GM21423 (cell line): ENCODE measurements at regions not wholly inside any gene's neighbourhood (a gene's known extent, or its start where the extent isn't known, plus 50 kb on each side); places are given as distances from the start of the nearest gene placed in this dataset.

Experiments used
- ATAC-seq: cut with Tn5 transposase; IDR thresholded peaks from one replicate; pipeline ENCODE4 v1.9.1; 2021; ENCODE audit warnings: mild to moderate bottlenecking, moderate library complexity; ENCODE audit not compliant: unreplicated experiment

- ATAC-seq, result no peak
Observed at GRCh38 chr7:46237466-46237865, 316.4 kb upstream of the IGFBP3 start.

DNA sequence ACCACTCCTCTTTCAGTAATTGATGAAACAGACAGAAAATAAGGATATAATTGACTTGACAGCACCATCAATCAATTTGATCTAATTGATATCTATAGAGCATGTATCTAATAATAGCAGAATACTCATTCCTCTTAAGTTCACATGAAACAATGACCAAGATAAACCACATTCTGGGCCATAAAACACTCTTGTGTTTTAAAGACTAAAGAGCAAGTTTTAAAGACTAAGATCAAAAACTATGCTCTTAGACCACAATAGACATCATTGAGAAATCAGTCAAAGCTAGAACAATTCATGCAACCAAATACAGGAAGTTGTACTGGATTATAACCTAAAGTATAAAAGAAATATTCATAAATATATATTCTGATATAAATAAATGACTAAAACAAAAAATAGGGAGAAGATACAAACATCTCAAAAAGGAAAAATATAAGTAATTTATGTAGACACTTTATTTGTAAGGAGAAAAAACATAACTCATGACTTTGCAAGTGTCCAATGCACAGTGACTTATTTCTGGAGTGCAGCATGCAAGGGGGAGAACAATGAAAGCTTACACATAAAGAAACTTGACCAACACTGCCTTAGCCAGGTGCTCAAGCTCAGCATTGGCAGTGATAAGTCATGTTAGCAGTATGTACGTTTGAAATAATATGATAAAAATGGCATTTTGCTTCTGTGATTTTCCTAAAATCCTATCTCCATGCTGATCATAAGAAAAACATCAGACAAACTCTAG lies 312.7 kb upstream of the IGFBP3 start:
- no peak for ATAC-seq

GRCh38 chr7:46230990-46231305 lies 309.9 kb upstream of the IGFBP3 start:
- no peak for ATAC-seq

DNA sequence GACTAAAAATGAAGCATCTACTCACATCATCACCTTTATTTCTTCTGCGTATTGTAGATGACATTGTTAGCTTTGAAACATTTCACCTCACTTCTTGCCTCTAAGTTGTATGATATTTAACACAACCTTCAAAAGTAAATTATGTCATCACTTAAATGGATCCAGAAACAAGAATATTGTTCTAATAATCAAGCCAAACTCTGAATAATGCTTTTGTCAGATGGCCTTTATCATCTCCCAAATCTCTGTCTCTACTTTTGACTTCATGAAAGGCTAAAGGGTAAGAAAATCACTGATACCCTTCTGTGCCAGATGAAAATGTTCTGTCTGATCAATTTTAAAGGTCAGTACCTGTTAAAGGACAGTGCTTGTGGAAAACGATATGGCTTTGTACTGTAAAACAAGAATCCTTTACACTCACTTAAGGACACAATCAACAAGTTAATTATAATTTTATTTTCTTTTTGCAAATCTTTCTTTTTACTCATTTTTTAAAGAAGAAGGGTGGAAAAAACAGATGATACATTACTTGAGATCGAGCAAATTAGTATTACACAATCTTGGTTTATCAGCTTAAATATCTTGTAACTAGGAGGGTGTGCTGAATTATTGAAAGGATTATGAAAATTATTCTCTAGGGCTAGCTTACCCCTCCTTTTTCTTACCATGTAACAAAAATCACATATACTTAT lies 309.4 kb upstream of the IGFBP3 start:
- no peak for ATAC-seq

- no peak for ATAC-seq
Observed at GRCh38 chr7:46229409-46229808, 308.3 kb upstream of the IGFBP3 start.

GRCh38 chr7:46226860-46227259 lies 305.8 kb upstream of the IGFBP3 start:
- no peak for ATAC-seq

GRCh38 chr7:46224363-46224762 lies 303.3 kb upstream of the IGFBP3 start:
- ATAC-seq, result no peak

DNA sequence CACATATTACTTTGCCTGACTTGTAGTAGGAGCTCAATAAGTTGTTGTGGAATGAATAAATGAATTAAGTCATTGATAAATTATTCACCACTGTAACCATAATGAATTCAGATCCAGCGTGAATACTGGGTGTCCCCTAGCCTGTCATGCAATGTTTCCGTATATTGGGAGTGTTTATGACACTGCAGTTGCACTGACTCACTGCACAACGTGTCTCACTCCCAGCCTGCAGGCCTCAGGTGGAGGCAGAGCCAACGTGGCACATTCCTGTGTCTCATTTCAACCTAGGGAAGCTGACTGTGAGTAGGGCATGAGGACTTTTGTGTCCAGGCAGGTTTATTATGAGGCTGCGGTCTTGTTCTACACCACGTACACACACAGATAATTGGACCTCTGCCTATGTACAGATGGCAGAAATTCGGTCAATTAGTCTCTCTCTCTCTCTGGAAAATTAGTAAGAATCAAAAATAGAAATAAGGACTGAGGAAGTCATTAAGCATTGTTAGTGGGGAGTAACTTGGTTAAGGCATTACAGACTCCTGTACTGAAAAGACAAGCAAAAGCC lies 299.1 kb upstream of the IGFBP3 start:
- no peak for ATAC-seq

- no peak for ATAC-seq
Observed at GRCh38 chr7:46218461-46219200, 297.6 kb upstream of the IGFBP3 start.

DNA sequence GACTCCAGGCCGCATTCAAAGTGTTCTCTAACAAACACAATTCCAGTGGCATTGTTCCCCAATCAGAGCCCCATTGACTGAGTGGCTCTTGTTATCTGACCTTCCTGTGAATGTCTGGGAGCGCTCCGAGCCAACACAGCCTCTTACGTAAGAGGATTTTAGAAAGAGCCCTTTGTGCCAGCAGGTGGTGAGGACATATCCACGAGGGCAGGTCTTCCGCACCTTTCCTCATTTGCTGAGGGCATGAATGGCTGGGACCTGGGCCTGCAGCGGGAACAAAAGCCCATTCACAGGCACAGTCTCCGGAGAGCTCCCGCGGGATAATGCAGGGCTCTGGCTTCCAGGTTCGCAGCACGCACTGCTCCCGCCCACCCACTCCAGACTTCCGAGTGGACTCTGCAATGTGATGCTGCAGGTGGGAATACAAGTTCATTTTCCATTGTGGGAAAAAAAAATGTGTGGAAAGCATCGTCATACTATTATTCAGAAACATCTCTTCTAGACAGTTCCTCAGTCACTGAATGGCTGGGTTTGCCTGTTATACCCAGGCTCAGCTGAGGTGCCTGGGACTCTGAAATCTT lies 295.0 kb upstream of the IGFBP3 start:
- ATAC-seq, result no peak

DNA sequence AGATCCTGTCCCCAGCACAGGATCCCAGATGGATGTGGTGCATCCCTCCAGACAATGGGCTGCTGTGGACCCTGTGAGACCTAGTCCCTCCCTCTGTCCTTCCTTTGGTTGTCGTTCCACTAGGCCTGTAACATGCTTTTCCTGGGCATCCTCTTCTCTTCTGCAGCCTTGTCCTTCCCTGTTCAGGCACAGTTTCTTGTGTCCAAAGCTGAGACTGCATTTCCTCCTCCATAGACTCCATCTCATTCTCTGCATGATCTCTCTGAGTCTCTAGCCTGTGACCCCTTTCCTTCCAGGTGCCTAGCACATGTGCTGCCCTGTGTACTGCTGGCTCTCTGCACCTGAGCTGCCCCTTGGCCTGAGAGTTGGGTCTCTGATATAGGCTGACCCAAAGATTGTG lies 293.5 kb upstream of the IGFBP3 start:
- ATAC-seq, result no peak

- ATAC-seq, result no peak
Observed at GRCh38 chr7:46213154-46213537, 292.1 kb upstream of the IGFBP3 start.

- ATAC-seq, result no peak
Observed at GRCh38 chr7:46212425-46213153, 291.5 kb upstream of the IGFBP3 start.

DNA sequence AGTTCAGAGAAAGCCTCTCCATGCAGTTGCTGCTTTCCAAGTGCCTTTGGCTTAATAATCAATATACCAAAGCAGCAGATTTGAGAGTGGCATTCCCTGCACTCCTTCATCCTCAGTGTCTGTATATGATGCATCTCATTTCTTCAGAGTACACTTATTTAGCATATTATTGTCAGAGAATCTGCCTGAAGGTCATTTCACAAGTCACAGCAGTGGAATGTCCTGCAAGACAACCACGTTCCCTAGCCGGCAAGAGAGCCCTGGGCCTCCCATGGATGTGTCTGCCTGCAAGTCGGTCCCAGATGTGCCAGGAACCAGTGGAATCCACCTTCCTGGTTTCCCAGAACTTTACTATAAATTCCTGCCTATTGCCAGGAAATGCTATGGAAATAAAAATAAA lies 289.4 kb upstream of the IGFBP3 start:
- ATAC-seq, result no peak

- ATAC-seq, result no peak
Observed at GRCh38 chr7:46209611-46210388, 288.7 kb upstream of the IGFBP3 start.

DNA sequence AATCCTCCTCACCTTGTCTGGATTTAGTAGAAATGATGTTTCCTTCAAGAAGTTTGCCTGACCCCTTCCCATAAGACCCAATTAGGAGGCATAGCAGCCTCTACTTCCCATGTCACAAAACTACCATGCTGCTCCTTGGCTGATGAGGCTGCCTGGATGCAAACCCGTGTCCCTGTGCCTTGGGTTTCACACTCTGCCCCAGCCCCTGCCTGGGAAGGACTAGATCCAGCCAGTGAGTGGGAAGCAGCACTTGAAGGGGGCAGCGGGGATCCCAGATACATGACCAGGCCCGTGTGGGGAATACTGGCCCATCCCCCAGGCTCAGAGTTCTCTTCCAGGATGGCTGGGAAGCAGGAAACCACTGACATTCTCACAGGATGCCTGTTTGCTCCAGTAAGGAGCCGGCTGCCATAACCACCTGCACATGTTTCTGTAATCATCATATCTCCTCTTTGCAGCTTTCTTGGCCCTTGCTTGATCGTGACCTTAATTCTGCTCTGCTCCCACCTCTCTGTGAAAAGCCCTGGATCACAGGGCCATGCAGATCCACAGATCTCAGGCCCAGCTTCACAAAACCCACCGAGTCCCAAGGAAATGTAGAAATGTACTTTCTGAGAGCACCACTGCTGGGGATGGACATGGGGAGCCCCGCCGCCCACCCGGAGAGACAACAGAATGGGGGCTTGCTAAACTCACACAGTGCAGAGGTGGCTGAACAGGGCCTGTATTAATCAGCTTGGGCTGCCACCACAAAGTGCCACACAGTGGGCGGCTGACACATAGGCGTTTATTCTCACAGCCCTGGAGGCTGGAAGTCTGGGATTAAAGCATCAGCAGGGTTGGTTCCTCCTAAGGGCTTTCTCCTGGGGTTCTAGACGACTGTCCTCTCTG lies 287.8 kb upstream of the IGFBP3 start:
- no peak for ATAC-seq

DNA sequence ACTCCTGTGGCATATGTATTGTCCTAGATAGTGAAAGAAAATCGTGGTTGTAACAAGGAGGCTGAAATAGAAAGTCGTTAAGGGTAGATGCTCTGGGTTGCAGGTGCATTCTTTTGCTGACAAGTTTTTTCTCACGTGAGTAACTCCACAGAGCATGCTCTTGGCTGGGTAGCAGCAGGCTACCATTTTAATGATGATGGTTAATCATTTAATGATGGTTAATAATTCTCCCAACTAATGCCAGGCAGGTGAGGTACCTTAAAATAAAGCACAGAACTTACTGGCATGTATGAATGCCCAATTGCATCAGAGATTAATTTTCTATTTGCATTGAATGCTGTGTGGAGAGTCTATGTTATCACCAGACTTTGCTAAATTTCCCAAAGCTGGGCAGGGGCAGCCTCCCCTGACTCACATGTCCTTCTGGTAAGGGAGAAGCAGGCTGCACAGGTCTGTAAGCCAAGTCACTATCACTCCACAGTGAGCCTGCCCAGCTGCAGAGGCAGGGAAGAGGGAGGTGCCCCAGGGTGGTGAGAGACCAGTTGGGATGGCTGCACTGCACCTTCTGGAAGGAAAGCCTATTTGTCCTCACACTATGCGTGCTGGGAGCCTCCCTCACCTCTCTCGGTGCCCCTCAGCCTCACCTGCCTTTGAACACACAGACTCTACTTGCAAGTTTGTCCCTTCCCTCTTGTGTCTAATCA lies 287.0 kb upstream of the IGFBP3 start:
- ATAC-seq, result no peak

GRCh38 chr7:46206476-46207060 lies 285.5 kb upstream of the IGFBP3 start:
- ATAC-seq, result no peak
